ENCODE measurements at regions not wholly inside any gene's neighbourhood (a gene's known extent, or its start where the extent isn't known, plus 50 kb on each side); places are given as distances from the start of the nearest gene placed in this dataset.

- H3K14ac ChIP-seq (ENCODE audit: insufficient read depth, low read length) = no peak overlapping the region
- no peak overlapping the region for H2BK12ac ChIP-seq (ENCODE audit: insufficient read length, low read depth, low read length)
- no peak overlapping the region for H2AFZ ChIP-seq (ENCODE audit: low read length)
- no peak overlapping the region for H4K91ac ChIP-seq (ENCODE audit: insufficient read length, low read depth, low read length)
- no peak overlapping the region for H3K23ac ChIP-seq (ENCODE audit: insufficient read length, low read depth, low read length)
- no peak overlapping the region for H3K4ac ChIP-seq (ENCODE audit: low read depth, low read length)
- DNase-seq = no peak
- Mint-ChIP-seq H3K36me3 (ENCODE audit: insufficient read depth in 1 of 3, low read depth in 3 of 3) (0 out of 7 replicates have a peak, but pooled peaks cover 0 to 2% (median 0%) of the 10 kb centered on the region in 3 experiments), H3K4me1 (no peaks in the 10 kb centered on the region), H3K9me3 (peaks cover 0 to 4% of the 10 kb centered on the region in 2 experiments; a peak in 2 of 5 replicates), H3K27ac (no peak overlapping the region), H3K4me3 (no peak overlapping the region), H3K27me3 (ENCODE audit: low read depth) (no peaks in the 10 kb centered on the region)
- no peaks in the 10 kb centered on the region for H4K20me1 ChIP-seq (ENCODE audit: control insufficient read depth, insufficient read depth, insufficient read length)
- no peak overlapping the region for H3K9ac ChIP-seq (ENCODE audit: extremely low read depth, insufficient read length, low read length)
- H3K9me3 ChIP-seq (ENCODE audit: control insufficient read depth, low read depth, low read length) = no peaks in the 10 kb centered on the region
- H3K4me1 ChIP-seq (ENCODE audit: insufficient read depth, low read length) = no peaks in the 10 kb centered on the region
- H4K8ac ChIP-seq (replicated peaks; ENCODE audit: insufficient read length, low read depth, low read length) = no peak overlapping the region
- no peak overlapping the region for H2BK20ac ChIP-seq (ENCODE audit: low read depth, low read length, poor library complexity, severe bottlenecking)
- H3K18ac ChIP-seq (ENCODE audit: insufficient read length, low read depth, low read length) = no peak overlapping the region
- H3K79me1 ChIP-seq (ENCODE audit: insufficient read depth, low read depth, low read length, poor library complexity, severe bottlenecking) = no peaks in the 10 kb centered on the region
- H3T11ph ChIP-seq (ENCODE audit: low read length) = no peak overlapping the region
- H3K79me2 ChIP-seq (ENCODE audit: insufficient read depth, low read length) = no peaks in the 10 kb centered on the region; the same call in 1 of the 2 replicates
- no CpG with 5 or more reads among the region's 5 CpGs for WGBS (ENCODE audit: extremely low coverage, insufficient read length, low lambda C conversion rate)
- no peak overlapping the region for H2BK120ac ChIP-seq (ENCODE audit: low read depth, low read length, poor library complexity, severe bottlenecking)
- no peak overlapping the region for H3K27ac ChIP-seq (ENCODE audit: insufficient read length, low read depth, low read length)
- no peaks in the 10 kb centered on the region for H3K27me3 ChIP-seq (ENCODE audit: insufficient read depth, low read length)
- no peak overlapping the region for H2BK5ac ChIP-seq (ENCODE audit: insufficient read length, low read length)
- no peak overlapping the region for H4K5ac ChIP-seq (ENCODE audit: insufficient read length, low read depth, low read length)
- H3K4me2 ChIP-seq (ENCODE audit: insufficient read depth, insufficient read length, low read length) = no peak overlapping the region
- H3K56ac ChIP-seq (ENCODE audit: insufficient read length, low read depth, low read length) = no peak overlapping the region
- H2BK15ac ChIP-seq (ENCODE audit: low read depth, low read length) = no peak overlapping the region
- no peaks in the 10 kb centered on the region for H3K23me2 ChIP-seq (ENCODE audit: insufficient read length, low read depth, low read length, poor library complexity, severe bottlenecking)
- TF ChIP-seq, protein P1, sequence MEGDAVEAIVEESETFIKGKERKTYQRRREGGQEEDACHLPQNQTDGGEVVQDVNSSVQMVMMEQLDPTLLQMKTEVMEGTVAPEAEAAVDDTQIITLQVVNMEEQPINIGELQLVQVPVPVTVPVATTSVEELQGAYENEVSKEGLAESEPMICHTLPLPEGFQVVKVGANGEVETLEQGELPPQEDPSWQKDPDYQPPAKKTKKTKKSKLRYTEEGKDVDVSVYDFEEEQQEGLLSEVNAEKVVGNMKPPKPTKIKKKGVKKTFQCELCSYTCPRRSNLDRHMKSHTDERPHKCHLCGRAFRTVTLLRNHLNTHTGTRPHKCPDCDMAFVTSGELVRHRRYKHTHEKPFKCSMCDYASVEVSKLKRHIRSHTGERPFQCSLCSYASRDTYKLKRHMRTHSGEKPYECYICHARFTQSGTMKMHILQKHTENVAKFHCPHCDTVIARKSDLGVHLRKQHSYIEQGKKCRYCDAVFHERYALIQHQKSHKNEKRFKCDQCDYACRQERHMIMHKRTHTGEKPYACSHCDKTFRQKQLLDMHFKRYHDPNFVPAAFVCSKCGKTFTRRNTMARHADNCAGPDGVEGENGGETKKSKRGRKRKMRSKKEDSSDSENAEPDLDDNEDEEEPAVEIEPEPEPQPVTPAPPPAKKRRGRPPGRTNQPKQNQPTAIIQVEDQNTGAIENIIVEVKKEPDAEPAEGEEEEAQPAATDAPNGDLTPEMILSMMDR (conservative IDR thresholded peaks at IDR 0.05) = no peak
- H2AK5ac ChIP-seq (ENCODE audit: insufficient read length, low read length) = no peak overlapping the region
Measured at GRCh38 chr13:80011448-80012212, 329.3 kb downstream of the SPRY2 start.
